GM12878 (cell line): ENCODE measurements at regions not wholly inside any gene's neighbourhood (a gene's known extent, or its start where the extent isn't known, plus 50 kb on each side); places are given as distances from the start of the nearest gene placed in this dataset.

Source experiments
- ATAC-seq: fragments of 200-7000 bp; cut with Tn5 transposase; 3 replicates; pipeline ENCODE4 v1.9.1; 2020; ENCODE audit warnings: mild to moderate bottlenecking, moderate library complexity
- BruUV-seq: library from RNA; stranded (reverse); fragments of 400-500 nt; replicated peaks from 2 replicates; lab custom pipeline; 2021; lab: Mats Ljungman, UMichigan
- CTCF ChIA-PET: fragments of 300-600 bp; sonication (Branson Sonifier 250); formaldehyde crosslinking; extraction: SDS; loops from one replicate; lab custom pipeline; 2021; ENCODE audit warnings: inconsistent platforms; lab: Yijun Ruan, JAX
- POLR2A ChIA-PET: fragments of 350-600 bp; formaldehyde crosslinking; extraction: SDS; loops from one replicate; lab custom pipeline; 2021; ENCODE audit warnings: inconsistent platforms; lab: Charles Lee
- RAD21 ChIA-PET: fragments of 300-600 bp; sonication (Branson Sonifier 250); formaldehyde crosslinking; loops from one replicate; lab custom pipeline; 2023; ENCODE audit warnings: antibody characterized with exemption; ENCODE audit not compliant: unreplicated experiment; lab: Charles Lee
- SMC1A ChIA-PET: fragments of 300-600 bp; sonication (Branson Sonifier 250); formaldehyde crosslinking; loops from one replicate; lab custom pipeline; 2023; ENCODE audit not compliant: unreplicated experiment, uncharacterized antibody; lab: Charles Lee
- DNase-seq: peaks from one replicate; pipeline ENCODE4 v3.0.0-alpha.2; 2011; ENCODE audit warnings: low read depth, low spot score
- FAIRE-seq: peaks from 3 replicates; lab custom pipeline; 2011; peaks lifted over from hg19 to GRCh38; lab: Jason Lieb, UNC
- H2AFZ ChIP-seq: 2 replicates; pipeline ENCODE4 v1.6.0; 2011; ENCODE audit warnings: low read depth, low read length, control low read depth; ENCODE audit not compliant: control insufficient read depth
- H3K27ac ChIP-seq: 2 replicates; pipeline ENCODE4 v1.5.1; 2011; ENCODE audit warnings: control low read depth; ENCODE audit not compliant: control insufficient read depth, insufficient read depth
- H3K27me3 ChIP-seq, 2 experiments: replicated peaks in 1 of 2; 2 replicates each; pipeline versions ENCODE4 v1.6.0 to v1.6.1; 2011; ENCODE audit warnings: low read length in 1 of 2; ENCODE audit not compliant: control insufficient read depth in 2 of 2, insufficient read depth in 2 of 2
- H3K36me3 ChIP-seq, 2 experiments: 2 replicates each; pipeline ENCODE4 v1.5.1; 2011; ENCODE audit warnings: low read length in 1 of 2; ENCODE audit not compliant: control insufficient read depth in 2 of 2, insufficient read depth in 2 of 2
- H3K4me1 ChIP-seq: 2 replicates; pipeline ENCODE4 v1.6.1; 2011; ENCODE audit warnings: mild to moderate bottlenecking, low read length, moderate library complexity, mixed read lengths; ENCODE audit not compliant: control insufficient read depth, insufficient read depth
- H3K4me2 ChIP-seq: 2 replicates; pipeline ENCODE4 v1.6.0; 2011; ENCODE audit warnings: control low read depth; ENCODE audit not compliant: control insufficient read depth, insufficient read depth
- H3K4me3 ChIP-seq: fragments of 200-600 bp; sonication (generic); 2 replicates; pipeline ENCODE4 v1.5.1; 2016
- H3K79me2 ChIP-seq: 2 replicates; pipeline ENCODE4 v1.6.0; 2011; ENCODE audit warnings: low read length; ENCODE audit not compliant: control insufficient read depth, insufficient read depth
- H3K9ac ChIP-seq: 2 replicates; pipeline ENCODE4 v1.8.0; 2011; ENCODE audit warnings: low read length, control low read depth, mixed read lengths; ENCODE audit not compliant: control insufficient read depth, insufficient read depth
- H3K9me3 ChIP-seq: replicated peaks from 3 replicates; pipeline ENCODE4 v1.5.1; 2011; ENCODE audit warnings: mild to moderate bottlenecking, low read length; ENCODE audit not compliant: control insufficient read depth, insufficient read depth
- H4K20me1 ChIP-seq: 2 replicates; pipeline ENCODE4 v1.6.0; 2011; ENCODE audit not compliant: control insufficient read depth, insufficient read depth
- ESRRA ChIP-seq: IDR thresholded peaks from 2 replicates; pipeline ENCODE4 v1.6.1; 2012; ENCODE audit warnings: mild to moderate bottlenecking, low read length, improper control_type of control experiment
- HDGF ChIP-seq: fragments of 450-650 bp; IDR thresholded peaks from 2 replicates; pipeline ENCODE4 v1.6.1; 2016; ENCODE audit warnings: antibody characterized with exemption
- KDM1A ChIP-seq: fragments of 200-600 bp; sonication (generic); IDR thresholded peaks from 2 replicates; pipeline ENCODE4 v1.6.1; 2016; ENCODE audit warnings: borderline replicate concordance
- KLF5 ChIP-seq: fragments of 450-650 bp; IDR thresholded peaks from 2 replicates; pipeline ENCODE4 v1.6.1; 2014; ENCODE audit warnings: mild to moderate bottlenecking; ENCODE audit not compliant: partially characterized antibody
- MXI1 ChIP-seq: fragments of 150-350 bp; IDR thresholded peaks from 2 replicates; pipeline ENCODE4 v1.6.1; 2011; ENCODE audit warnings: low read depth, mild to moderate bottlenecking, inconsistent platforms, low read length, improper control_type of control experiment
- NR2F1 ChIP-seq: fragments of 450-650 bp; conservative IDR thresholded peaks from 2 replicates; pipeline ENCODE4 v1.6.1; 2017; ENCODE audit warnings: mild to moderate bottlenecking
- POLR2AphosphoS5 ChIP-seq: IDR thresholded peaks from 2 replicates; pipeline ENCODE4 v1.6.1; 2011; ENCODE audit warnings: mild to moderate bottlenecking, low read length, inconsistent platforms
- RAD51 ChIP-seq: fragments of 450-650 bp; IDR thresholded peaks from 2 replicates; pipeline ENCODE4 v1.6.1; 2016; ENCODE audit warnings: moderate library complexity, mild to moderate bottlenecking, inconsistent platforms
- SPI1 ChIP-seq: IDR thresholded peaks from 2 replicates; pipeline ENCODE4 v1.6.1; 2011; ENCODE audit warnings: low read depth, mild to moderate bottlenecking, low read length, moderate library complexity, borderline replicate concordance; ENCODE audit not compliant: insufficient read depth
- USF2 ChIP-seq: IDR thresholded peaks from 2 replicates; pipeline ENCODE4 v1.6.1; 2011; ENCODE audit warnings: low read depth, low read length, improper control_type of control experiment, borderline replicate concordance
- ZNF207 ChIP-seq: fragments of 450-650 bp; IDR thresholded peaks from 2 replicates; pipeline ENCODE4 v1.6.1; 2014; ENCODE audit warnings: antibody characterized with exemption, mild to moderate bottlenecking, borderline replicate concordance
- ZZZ3 ChIP-seq: IDR thresholded peaks from 2 replicates; pipeline ENCODE4 v1.6.1; 2011; ENCODE audit warnings: low read depth; ENCODE audit not compliant: control insufficient read depth, insufficient read length
- WGBS: methylation state at CpG from one replicate; pipeline ENCODE4 v1.1.6; 2016; ENCODE audit warnings: low lambda C conversion rate; ENCODE audit not compliant: insufficient replicate concordance, insufficient coverage; ENCODE audit errors: missing lambda C conversion rate; 5-methylcytosine and 5-hydroxymethylcytosine counted together
- in situ Hi-C: fragments of 300-500 bp; cut with MboI; formaldehyde crosslinking; loops from 9 replicates; pipeline ENCODE4 v1.14.3; 2018; ENCODE audit warnings: mixed read lengths
- intact Hi-C: fragments of 100-400 bp; cut with micrococcal nuclease; formaldehyde crosslinking; loops from one replicate; pipeline ENCODE4 v1.14.2; 2022; ENCODE audit not compliant: unreplicated experiment

- SMC1A ChIA-PET: no interaction called here
- POLR2A ChIA-PET: no interaction called here
- Histone ChIP-seq H3K9ac (no peak overlapping the region), H3K27me3 (no peaks in the 10 kb centered on the region), H3K27ac (no peak overlapping the region), H2AFZ (no peak overlapping the region), H3K4me3 (no peak overlapping the region), H3K79me2 (no peaks in the 10 kb centered on the region), H3K4me1 (no peaks in the 10 kb centered on the region), H3K4me2 (no peak overlapping the region), H3K9me3 (no peaks in the 10 kb centered on the region), H4K20me1 (no peaks in the 10 kb centered on the region), H3K36me3 (no peaks in the 10 kb centered on the region)
- WGBS: 0% methylated on average over 3 of the region's 3 CpGs
- no TSS peak for BruUV-seq
- in situ Hi-C loops (no loop called here), intact Hi-C loops (no loop called here)
- RAD21 ChIA-PET: no interaction called here
- ATAC-seq: no peak
- no peak for FAIRE-seq
- CTCF ChIA-PET: no interaction called here
- TF ChIP-seq HDGF (no peak), NR2F1 (no peak), ESRRA (no peak), RAD51 (no peak), ZNF207 (no peak), KDM1A (no peak), MXI1 (no peak), USF2 (no peak), ZZZ3 (no peak), SPI1 (no peak), POLR2AphosphoS5 (no peak), KLF5 (no peak)
- DNase-seq: no peak
Measured at GRCh38 chr15:38721568-38721945, 156.9 kb upstream of the RASGRP1 start.
